ENCODE measurements at regions not wholly inside any gene's neighbourhood (a gene's known extent, or its start where the extent isn't known, plus 50 kb on each side); places are given as distances from the start of the nearest gene placed in this dataset.

DNA sequence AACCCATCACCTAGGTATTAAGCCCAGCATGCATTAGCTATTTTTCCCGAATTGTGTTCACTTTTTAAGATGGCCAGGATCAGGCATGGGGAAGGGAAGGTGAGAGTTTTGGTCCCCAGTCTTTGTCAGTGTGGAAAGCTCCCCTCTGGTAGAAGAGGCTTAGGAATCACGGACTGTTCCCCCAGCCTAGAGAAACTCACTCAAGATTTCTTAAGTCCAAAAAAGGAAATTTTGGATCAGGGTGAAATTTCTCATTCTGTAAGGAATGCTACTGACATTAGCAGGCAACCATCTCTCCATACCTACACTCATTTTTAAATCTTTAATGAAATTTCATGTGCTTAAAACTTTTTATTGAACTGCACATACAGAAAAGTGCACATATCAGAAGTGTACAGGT lies 70.3 kb upstream of the GALNT15 start:
- H3K27ac Mint-ChIP-seq = no peak overlapping the region
- CTCF ChIA-PET = no interaction called here
- peaks cover 5% of the 10 kb centered on the region for H3K4me1 Mint-ChIP-seq (ENCODE audit: low read depth)
- H3K4me3 Mint-ChIP-seq = no peak overlapping the region
- no peaks in the 10 kb centered on the region for H3K9me3 Mint-ChIP-seq
- peaks cover 16% of the 10 kb centered on the region for H3K27me3 Mint-ChIP-seq (ENCODE audit: low read depth)
- DNase-seq = no peak
- H3K36me3 Mint-ChIP-seq (ENCODE audit: low read depth) = no peaks in the 10 kb centered on the region
- intact Hi-C loops (cut with micrococcal nuclease) = no loop called here

DNA sequence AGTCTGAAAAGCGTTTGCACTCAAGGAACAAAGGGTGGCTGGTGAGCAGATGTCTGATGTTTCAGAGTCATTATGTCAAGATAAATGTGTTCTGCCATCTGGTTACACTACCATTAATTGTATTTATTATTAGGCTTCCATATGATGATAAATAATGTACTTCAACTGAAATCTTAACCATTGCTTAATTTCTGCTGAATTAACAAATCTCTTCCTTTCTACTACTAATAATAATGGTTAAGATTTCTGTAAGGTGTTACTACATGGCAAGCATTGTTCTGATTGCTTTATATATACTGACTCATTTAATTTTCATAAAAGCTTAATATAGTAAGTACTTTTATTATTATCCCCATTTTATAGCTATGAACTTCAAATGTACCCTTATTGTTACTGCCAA lies 68.4 kb upstream of the GALNT15 start:
- H3K4me1 Mint-ChIP-seq (ENCODE audit: low read depth) = peaks cover 5% of the 10 kb centered on the region
- no peak overlapping the region for H3K4me3 Mint-ChIP-seq
- DNase-seq = no peak
- H3K9me3 Mint-ChIP-seq = no peaks in the 10 kb centered on the region
- intact Hi-C loops (cut with micrococcal nuclease) = no loop called here
- CTCF ChIA-PET = no interaction called here
- no peak overlapping the region for H3K27ac Mint-ChIP-seq
- no peaks in the 10 kb centered on the region for H3K36me3 Mint-ChIP-seq (ENCODE audit: low read depth)
- H3K27me3 Mint-ChIP-seq (ENCODE audit: low read depth) = peaks cover 16% of the 10 kb centered on the region

DNA sequence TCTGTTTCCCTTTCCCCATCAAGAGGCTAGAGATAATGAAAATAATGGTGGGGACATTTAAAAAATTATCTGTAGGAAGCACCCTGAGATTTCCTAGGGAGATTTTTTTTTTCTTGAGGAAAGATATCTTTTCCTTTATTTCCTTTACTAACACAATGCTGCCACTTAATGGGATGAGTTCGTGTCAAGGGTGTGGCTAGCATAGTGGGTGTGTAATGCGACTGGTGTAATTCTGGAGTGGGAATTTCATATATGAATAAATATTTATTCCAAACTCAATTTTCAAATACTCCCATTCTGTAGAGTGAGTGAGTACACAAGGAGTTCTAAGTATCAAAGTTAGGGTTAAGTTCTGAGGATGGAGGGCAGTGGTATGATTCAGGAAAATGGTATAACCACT lies 66.1 kb upstream of the GALNT15 start:
- peaks cover 3% of the 10 kb centered on the region for H3K9me3 Mint-ChIP-seq
- H3K4me1 Mint-ChIP-seq (ENCODE audit: low read depth) = no peaks in the 10 kb centered on the region
- no peak overlapping the region for H3K27ac Mint-ChIP-seq
- CTCF ChIA-PET = no interaction called here
- intact Hi-C loops (cut with micrococcal nuclease) = no loop called here
- DNase-seq = no peak
- H3K27me3 Mint-ChIP-seq (ENCODE audit: low read depth) = peaks cover 11% of the 10 kb centered on the region
- H3K36me3 Mint-ChIP-seq (ENCODE audit: low read depth) = peaks cover 1% of the 10 kb centered on the region
- no peak overlapping the region for H3K4me3 Mint-ChIP-seq

DNA sequence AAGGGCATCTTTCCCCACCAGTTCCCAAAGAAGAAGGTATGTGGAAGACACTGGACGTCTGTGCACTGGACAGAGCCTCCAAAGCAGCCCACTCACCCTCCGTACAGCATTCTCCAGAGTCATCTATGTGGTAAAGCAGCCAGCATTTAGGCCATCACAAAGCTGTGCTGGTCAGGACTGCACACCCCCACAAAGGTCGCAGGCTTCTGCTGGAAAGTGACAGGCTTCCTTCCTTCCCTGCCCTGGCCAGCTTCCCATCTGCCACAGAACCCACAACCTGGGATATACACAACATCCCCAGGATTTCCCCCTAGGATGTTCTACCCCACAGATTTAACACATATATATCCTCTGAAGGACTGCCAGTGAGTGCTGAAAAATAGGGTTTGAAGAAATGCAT lies 64.6 kb upstream of the GALNT15 start:
- DNase-seq = no peak
- H3K27me3 Mint-ChIP-seq (ENCODE audit: low read depth) = peaks cover 7% of the 10 kb centered on the region
- intact Hi-C loops (cut with micrococcal nuclease) = no loop called here
- peaks cover 1% of the 10 kb centered on the region for H3K36me3 Mint-ChIP-seq (ENCODE audit: low read depth)
- peaks cover 3% of the 10 kb centered on the region for H3K9me3 Mint-ChIP-seq
- CTCF ChIA-PET = interaction anchor here (0.8 kb wide), 1 partner anchor 64 kb away, joined by 3 read pairs; no protein-coding TSS in a partner anchor
- no peak overlapping the region for H3K27ac Mint-ChIP-seq
- no peak overlapping the region for H3K4me3 Mint-ChIP-seq
- H3K4me1 Mint-ChIP-seq (ENCODE audit: low read depth) = no peaks in the 10 kb centered on the region

DNA sequence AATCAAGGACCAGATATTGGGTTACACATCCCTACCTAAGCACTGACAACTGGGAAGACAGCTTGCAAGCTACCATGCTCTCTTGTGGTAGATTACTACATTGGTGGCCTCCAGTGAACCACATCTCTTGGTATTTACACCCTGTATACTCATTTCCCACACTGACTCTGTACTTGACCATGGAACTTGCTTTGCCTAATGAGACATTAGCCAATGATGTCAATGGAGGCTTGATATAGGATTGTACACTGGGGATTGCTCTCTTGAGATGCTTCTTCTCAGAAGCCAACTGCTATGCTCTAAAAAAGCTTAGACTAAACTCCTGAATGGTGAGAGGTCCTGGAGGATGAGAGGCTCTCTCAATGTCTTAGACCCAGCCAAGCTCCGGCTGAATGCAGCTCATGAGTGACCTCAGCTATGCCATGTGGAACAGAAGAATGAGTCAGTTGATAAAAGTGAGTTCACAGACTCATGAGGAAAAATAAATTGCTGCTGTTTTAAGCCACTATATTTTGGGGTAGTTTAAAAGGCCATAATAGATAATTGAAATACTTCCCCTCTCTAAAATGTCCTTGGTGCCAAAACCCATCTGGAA lies 61.5 kb upstream of the GALNT15 start:
- Mint-ChIP-seq H3K4me1 (ENCODE audit: low read depth) (no peaks in the 10 kb centered on the region), H3K4me3 (no peak overlapping the region), H3K27me3 (ENCODE audit: low read depth) (no peaks in the 10 kb centered on the region), H3K36me3 (ENCODE audit: low read depth) (peaks cover 1% of the 10 kb centered on the region), H3K9me3 (peaks cover 3% of the 10 kb centered on the region), H3K27ac (no peak overlapping the region)
- DNase-seq = no peak
- intact Hi-C loops (cut with micrococcal nuclease) = no loop called here
- CTCF ChIA-PET = no interaction called here

DNA sequence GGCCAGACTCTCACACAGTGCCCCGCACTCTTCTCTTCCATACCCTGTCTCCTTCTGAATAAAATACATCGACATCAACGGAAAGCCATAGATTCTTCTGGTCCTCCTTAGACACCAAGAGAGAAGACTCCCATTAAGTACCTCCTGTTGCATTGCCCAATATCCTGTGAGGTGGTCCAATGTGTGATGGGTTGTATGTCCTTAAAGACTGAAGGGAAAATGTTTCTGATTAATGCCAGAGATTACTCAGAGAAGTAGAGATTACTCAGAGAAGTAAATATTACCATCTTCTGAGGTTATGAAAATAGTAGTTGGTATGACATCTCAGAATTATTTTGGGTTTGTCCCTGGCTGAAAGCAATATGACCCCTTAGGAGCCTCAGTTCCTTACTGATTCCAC lies 60.8 kb upstream of the GALNT15 start:
- Mint-ChIP-seq H3K9me3 (peaks cover 3% of the 10 kb centered on the region), H3K36me3 (ENCODE audit: low read depth) (peaks cover 1% of the 10 kb centered on the region), H3K27ac (no peak overlapping the region), H3K4me1 (ENCODE audit: low read depth) (no peaks in the 10 kb centered on the region), H3K27me3 (ENCODE audit: low read depth) (no peaks in the 10 kb centered on the region), H3K4me3 (no peak overlapping the region)
- intact Hi-C loops (cut with micrococcal nuclease) = no loop called here
- CTCF ChIA-PET = no interaction called here
- no peak for DNase-seq

DNA sequence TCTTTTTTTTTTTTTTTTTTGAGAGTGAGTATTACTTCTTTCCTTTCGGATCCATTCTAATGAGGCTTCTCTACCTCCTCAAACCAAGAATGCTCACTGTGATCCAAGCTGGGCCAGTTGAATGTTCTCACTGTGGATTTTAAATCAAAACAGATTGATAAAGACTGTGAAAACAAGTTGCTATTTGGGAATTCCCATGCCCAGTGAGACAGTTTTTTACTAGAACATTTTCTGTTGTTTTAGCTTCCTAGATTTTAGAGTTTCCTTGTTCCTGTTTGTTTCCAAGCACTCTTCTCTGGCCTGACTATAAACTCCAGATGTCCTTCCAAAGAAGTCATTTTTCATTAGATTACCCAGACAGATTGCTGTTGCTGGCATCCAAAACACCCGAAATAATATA lies 60.1 kb upstream of the GALNT15 start:
- no peak for DNase-seq
- Mint-ChIP-seq H3K27me3 (ENCODE audit: low read depth) (no peaks in the 10 kb centered on the region), H3K27ac (no peak overlapping the region), H3K9me3 (peaks cover 3% of the 10 kb centered on the region), H3K4me1 (ENCODE audit: low read depth) (no peaks in the 10 kb centered on the region), H3K36me3 (ENCODE audit: low read depth) (peaks cover 1% of the 10 kb centered on the region), H3K4me3 (no peak overlapping the region)
- intact Hi-C loops (cut with micrococcal nuclease) = no loop called here
- CTCF ChIA-PET = no interaction called here

DNA sequence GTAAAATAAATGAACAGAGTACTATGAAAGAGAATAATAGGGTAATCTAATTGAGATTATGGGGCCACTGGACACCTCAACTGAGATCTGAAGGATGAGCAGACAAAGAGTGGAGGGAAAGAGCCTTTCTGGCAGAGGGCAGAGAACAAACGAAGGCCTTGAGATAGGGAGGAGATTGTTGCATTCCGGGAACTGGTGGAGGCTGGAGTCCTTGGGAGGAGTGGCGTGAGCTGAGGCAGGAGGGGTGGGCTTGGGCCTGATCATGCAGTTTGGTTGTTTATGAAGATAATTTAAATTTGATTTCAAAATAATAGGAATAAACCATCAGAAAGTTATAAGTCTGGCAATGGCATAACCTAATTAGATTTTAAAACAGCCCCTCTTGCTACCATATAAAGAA lies 59.5 kb upstream of the GALNT15 start:
- CTCF ChIA-PET = no interaction called here

DNA sequence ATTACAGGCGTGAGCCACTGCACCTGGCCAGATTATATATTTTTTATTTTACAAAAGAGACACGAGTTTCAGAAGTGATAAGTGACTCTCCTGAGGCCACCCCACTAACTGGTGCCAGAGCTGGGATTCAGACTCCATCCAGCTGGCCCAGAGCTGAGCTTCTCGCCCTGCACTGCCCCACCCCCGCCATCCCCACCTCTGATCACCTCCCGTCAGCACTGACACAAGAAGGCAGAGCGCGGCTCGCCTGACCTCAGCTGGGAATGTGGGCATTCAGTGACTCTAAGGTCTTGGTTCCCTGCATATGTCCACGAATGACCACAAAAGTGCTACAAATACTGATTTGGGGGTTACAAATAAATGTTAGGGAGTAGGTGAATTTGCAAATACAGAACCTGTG lies 56.1 kb upstream of the GALNT15 start:
- CTCF ChIA-PET = interaction anchor here (0.6 kb wide), 1 partner anchor 13 kb away, joined by 5 read pairs; no protein-coding TSS in a partner anchor
- H3K27ac Mint-ChIP-seq = no peak overlapping the region
- H3K36me3 Mint-ChIP-seq (ENCODE audit: low read depth) = no peaks in the 10 kb centered on the region
- no peak for DNase-seq
- no peaks in the 10 kb centered on the region for H3K4me1 Mint-ChIP-seq (ENCODE audit: low read depth)
- no peaks in the 10 kb centered on the region for H3K27me3 Mint-ChIP-seq (ENCODE audit: low read depth)
- H3K9me3 Mint-ChIP-seq = no peaks in the 10 kb centered on the region
- intact Hi-C loops (cut with micrococcal nuclease) = no loop called here
- no peak overlapping the region for H3K4me3 Mint-ChIP-seq

More for the DNA sequence above, 59.5 kb upstream of the GALNT15 start:
- H3K27ac Mint-ChIP-seq = no peak overlapping the region
- DNase-seq = no peak
- no peaks in the 10 kb centered on the region for H3K27me3 Mint-ChIP-seq (ENCODE audit: low read depth)
- intact Hi-C loops (cut with micrococcal nuclease) = no loop called here
- H3K4me1 Mint-ChIP-seq (ENCODE audit: low read depth) = no peaks in the 10 kb centered on the region
- H3K9me3 Mint-ChIP-seq = peaks cover 3% of the 10 kb centered on the region
- no peak overlapping the region for H3K4me3 Mint-ChIP-seq
- peaks cover 1% of the 10 kb centered on the region for H3K36me3 Mint-ChIP-seq (ENCODE audit: low read depth)

DNA sequence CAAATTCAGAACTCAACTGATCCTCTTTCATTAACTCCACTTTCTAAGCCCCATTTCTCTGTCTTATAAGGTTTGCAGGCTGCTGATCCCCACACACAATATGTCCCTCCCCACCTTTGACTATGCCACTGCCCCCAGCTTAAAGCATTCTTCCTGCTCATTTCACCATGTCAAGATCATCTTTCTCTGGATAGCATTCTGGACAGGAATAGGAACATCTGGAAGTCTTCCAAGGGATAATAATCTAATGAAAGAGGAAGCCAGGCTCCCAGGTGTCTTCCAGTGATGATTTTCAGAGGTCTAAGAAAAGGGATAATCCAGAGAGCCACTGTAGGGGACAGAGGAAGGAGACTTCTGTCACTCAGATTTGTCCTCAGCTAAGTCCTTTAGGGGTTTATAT lies 54.6 kb upstream of the GALNT15 start:
- CTCF ChIA-PET = no interaction called here
- no peaks in the 10 kb centered on the region for H3K4me1 Mint-ChIP-seq (ENCODE audit: low read depth)
- H3K27ac Mint-ChIP-seq = no peak overlapping the region
- H3K4me3 Mint-ChIP-seq = no peak overlapping the region
- intact Hi-C loops (cut with micrococcal nuclease) = no loop called here
- no peaks in the 10 kb centered on the region for H3K9me3 Mint-ChIP-seq
- no peaks in the 10 kb centered on the region for H3K36me3 Mint-ChIP-seq (ENCODE audit: low read depth)
- no peak for DNase-seq
- H3K27me3 Mint-ChIP-seq (ENCODE audit: low read depth) = no peaks in the 10 kb centered on the region

DNA sequence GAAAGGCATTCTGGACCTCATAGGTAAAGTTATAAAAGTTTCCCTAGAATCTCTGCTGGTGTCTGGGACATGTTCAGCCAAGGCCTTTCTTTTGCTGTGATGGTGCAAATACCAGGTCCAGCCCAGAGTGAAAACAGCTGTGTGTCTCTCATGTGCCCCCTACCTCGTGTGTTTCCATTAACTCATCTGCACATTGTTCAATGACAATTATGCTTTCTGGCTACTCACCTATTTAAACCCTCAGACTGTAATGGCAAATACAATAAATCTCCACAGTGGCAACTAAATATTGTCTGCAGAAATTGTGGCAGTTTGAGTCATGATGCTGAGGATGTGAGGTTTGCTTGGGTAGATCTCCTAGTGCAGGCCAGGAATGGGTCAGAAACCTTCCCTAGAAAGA lies 53.1 kb upstream of the GALNT15 start:
- intact Hi-C loops (cut with micrococcal nuclease) = no loop called here
- CTCF ChIA-PET = no interaction called here
- Mint-ChIP-seq H3K27me3 (ENCODE audit: low read depth) (no peaks in the 10 kb centered on the region), H3K4me3 (no peak overlapping the region), H3K9me3 (no peaks in the 10 kb centered on the region), H3K27ac (no peak overlapping the region), H3K36me3 (ENCODE audit: low read depth) (no peaks in the 10 kb centered on the region), H3K4me1 (ENCODE audit: low read depth) (no peaks in the 10 kb centered on the region)
- DNase-seq = no peak

DNA sequence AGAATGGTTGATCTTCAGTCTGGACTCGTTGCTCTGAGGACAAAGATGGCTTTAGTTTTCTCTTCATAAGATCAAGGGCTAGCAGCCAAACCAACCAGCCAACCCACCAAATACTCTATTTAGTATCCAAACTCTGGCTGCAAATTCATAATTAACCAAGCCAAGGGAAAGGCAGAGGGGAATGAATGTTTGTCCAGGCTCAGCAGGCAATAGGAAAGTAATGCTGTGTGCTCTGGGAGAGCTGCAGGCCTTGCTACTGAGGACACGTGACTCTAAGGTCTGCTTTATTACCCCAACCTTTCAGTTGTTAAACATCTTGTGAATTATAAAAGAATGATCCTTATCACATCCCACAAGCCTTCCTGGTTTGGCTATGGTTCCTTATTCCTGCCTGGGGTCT lies 52.3 kb upstream of the GALNT15 start:
- Mint-ChIP-seq H3K36me3 (ENCODE audit: low read depth) (no peaks in the 10 kb centered on the region), H3K27ac (no peak overlapping the region), H3K4me1 (ENCODE audit: low read depth) (no peaks in the 10 kb centered on the region), H3K4me3 (no peak overlapping the region), H3K27me3 (ENCODE audit: low read depth) (no peaks in the 10 kb centered on the region), H3K9me3 (no peaks in the 10 kb centered on the region)
- no peak for DNase-seq
- CTCF ChIA-PET = no interaction called here
- intact Hi-C loops (cut with micrococcal nuclease) = no loop called here

DNA sequence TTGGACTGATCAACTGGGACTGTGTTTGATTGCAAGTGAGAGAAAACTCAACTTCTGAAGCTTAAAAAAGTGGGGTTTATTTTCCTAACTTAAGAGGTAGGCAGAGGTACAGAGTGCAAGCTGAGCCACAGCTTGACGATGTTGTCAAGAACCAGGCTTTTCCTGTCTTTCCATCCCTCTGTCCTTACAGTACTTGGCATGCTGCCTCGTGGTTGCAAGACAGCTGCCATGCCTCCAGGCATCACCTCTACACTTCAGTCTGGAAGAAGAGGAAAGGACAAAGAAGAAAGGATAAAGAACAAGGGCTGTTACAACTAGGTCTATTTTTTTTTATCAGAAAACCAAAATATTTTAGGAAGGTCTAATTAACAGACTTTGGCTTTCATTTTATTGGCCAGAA lies 51.8 kb upstream of the GALNT15 start:
- CTCF ChIA-PET = interaction anchor here (1.4 kb wide), 1 partner anchor 56 kb away, joined by 3 read pairs; no protein-coding TSS in a partner anchor
- DNase-seq = no peak
- H3K9me3 Mint-ChIP-seq = no peaks in the 10 kb centered on the region
- no peak overlapping the region for H3K27ac Mint-ChIP-seq
- H3K36me3 Mint-ChIP-seq (ENCODE audit: low read depth) = no peaks in the 10 kb centered on the region
- no peaks in the 10 kb centered on the region for H3K4me1 Mint-ChIP-seq (ENCODE audit: low read depth)
- no peak overlapping the region for H3K4me3 Mint-ChIP-seq
- intact Hi-C loops (cut with micrococcal nuclease) = no loop called here
- H3K27me3 Mint-ChIP-seq (ENCODE audit: low read depth) = no peaks in the 10 kb centered on the region
